ENCODE measurements at regions not wholly inside any gene's neighbourhood (a gene's known extent, or its start where the extent isn't known, plus 50 kb on each side); places are given as distances from the start of the nearest gene placed in this dataset.

DNA sequence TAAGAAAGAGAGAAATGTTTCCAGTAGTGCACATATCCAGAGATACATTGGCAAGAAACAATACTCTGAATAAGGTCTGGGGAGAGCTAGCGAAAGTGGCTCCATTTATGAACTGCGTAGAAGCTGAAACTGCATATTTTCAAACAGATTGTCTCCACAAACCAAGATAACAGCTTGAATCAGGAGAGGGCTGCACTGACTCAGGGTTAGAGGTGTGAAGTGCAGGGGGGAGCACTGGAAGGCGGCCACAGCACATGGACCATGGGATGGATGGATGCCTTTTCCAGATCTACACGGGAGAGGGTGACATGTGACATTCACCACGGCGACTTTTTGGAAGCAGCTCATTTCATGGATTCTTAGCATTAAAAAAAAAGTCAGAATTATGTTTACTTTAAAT is 729.4 kb downstream of the RNF144A start:
- no peaks in the 10 kb centered on the region for H3K36me3 ChIP-seq
- WGBS, 4 donors: 63 to 70% (median 66%) methylated on average over 6 of the region's 6 CpGs
- no peaks in the 10 kb centered on the region for H3K27me3 ChIP-seq
- TF ChIP-seq POLR2A (IDR thresholded peaks at IDR 0.05): no peak
- TF ChIP-seq, protein P1, sequence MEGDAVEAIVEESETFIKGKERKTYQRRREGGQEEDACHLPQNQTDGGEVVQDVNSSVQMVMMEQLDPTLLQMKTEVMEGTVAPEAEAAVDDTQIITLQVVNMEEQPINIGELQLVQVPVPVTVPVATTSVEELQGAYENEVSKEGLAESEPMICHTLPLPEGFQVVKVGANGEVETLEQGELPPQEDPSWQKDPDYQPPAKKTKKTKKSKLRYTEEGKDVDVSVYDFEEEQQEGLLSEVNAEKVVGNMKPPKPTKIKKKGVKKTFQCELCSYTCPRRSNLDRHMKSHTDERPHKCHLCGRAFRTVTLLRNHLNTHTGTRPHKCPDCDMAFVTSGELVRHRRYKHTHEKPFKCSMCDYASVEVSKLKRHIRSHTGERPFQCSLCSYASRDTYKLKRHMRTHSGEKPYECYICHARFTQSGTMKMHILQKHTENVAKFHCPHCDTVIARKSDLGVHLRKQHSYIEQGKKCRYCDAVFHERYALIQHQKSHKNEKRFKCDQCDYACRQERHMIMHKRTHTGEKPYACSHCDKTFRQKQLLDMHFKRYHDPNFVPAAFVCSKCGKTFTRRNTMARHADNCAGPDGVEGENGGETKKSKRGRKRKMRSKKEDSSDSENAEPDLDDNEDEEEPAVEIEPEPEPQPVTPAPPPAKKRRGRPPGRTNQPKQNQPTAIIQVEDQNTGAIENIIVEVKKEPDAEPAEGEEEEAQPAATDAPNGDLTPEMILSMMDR (IDR thresholded peaks at IDR 0.05): no peak
- H3K4me1 ChIP-seq: no peaks in the 10 kb centered on the region
- no peak for DNase-seq
- no peak overlapping the region for H3K4me3 ChIP-seq
- no peak overlapping the region for H3K27ac ChIP-seq
- intact Hi-C loops (cut with DNase I): no loop called here
- ATAC-seq: no peak
- peaks cover 0 to 7% (median 1%) of the 10 kb centered on the region in 12 donors for H3K9me3 ChIP-seq

DNA sequence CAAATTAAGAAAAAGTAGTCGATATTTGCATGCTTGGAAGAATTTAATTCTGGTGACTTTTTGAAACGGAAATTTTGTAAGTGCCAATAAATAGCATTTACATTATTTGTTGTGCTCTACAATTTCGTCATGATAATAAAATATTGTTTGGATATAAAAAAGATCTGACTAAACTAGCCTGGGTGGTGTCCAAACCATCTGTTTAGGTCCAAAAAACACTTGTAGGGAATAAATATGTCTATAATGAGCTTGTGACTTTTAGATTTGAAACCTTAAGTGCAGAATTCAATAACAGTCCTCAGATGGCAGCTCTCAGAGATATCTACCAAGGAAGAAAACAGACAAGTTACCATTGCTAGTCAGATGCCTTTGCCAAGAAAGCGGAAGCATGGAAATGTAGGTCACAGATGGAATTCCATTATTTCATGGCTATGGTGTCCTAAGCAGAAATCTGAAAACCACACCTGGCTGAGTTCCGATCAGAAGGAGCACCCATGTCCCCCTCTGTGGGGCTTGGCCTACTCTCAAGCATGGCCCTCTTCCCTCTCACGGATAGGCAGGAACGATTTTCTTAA is 731.1 kb downstream of the RNF144A start:
- no peaks in the 10 kb centered on the region for H3K4me1 ChIP-seq
- no peak for TF ChIP-seq POLR2A (IDR thresholded peaks at IDR 0.05)
- TF ChIP-seq, protein P1 (IDR thresholded peaks at IDR 0.05): no peak
- intact Hi-C loops (cut with DNase I): no loop called here
- H3K27me3 ChIP-seq: no peaks in the 10 kb centered on the region
- DNase-seq: no peak
- H3K27ac ChIP-seq: no peak overlapping the region
- 80 to 85% (median 85%) methylated on average over 7 of the region's 7 CpGs for WGBS, 4 donors
- no peaks in the 10 kb centered on the region for H3K36me3 ChIP-seq
- no peak for ATAC-seq
- H3K9me3 ChIP-seq: peaks cover 0 to 11% (median 3%) of the 10 kb centered on the region in 12 donors
- H3K4me3 ChIP-seq: no peak overlapping the region

DNA sequence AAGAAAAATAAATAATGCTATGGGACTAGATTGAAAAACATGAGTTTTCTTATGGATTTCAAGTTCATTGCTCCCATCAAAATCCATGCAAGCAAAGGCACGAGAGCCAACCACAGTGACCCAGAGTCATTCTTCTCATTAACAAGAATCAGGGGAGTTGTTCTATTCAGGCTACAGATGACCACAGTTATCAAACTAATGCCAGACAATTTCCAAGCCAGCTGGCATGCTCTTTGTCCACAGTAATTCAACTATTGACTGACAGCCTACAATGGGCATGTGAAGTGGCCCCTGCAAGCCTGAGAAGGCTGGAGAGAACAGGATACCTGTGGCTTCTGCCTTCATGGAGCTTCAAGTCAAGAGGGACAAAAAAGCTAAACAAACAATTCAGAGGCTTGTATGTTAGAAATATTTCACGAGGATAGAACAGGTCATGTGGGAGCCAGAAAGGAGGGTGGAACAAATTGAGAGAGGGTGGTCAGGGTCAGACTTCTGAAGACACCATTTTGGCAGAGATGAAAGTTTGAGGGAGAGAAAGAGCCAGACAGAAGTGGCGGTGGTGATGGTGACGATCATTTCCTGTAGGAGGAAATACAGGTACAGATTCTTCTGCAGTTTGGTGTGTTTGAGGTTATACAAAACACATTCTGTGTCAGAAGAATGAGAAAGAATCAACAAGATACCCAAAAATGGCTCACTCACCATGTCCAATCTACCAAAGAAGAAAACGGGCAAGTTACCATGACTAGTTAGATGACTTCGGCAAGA is 732.4 kb downstream of the RNF144A start:
- H3K4me3 ChIP-seq: no peak overlapping the region
- no peaks in the 10 kb centered on the region for H3K4me1 ChIP-seq
- no peaks in the 10 kb centered on the region for H3K36me3 ChIP-seq
- intact Hi-C loops (cut with DNase I): no loop called here
- TF ChIP-seq POLR2A (IDR thresholded peaks at IDR 0.05): no peak
- TF ChIP-seq, protein P1 (IDR thresholded peaks at IDR 0.05): no peak
- no peaks in the 10 kb centered on the region for H3K27me3 ChIP-seq
- 82 to 86% (median 85%) methylated on average over 6 of the region's 6 CpGs for WGBS, 4 donors
- H3K9me3 ChIP-seq: peaks cover 0 to 23% (median 7%) of the 10 kb centered on the region in 12 donors
- no peak for DNase-seq
- no peak for ATAC-seq
- H3K27ac ChIP-seq: no peak overlapping the region

DNA sequence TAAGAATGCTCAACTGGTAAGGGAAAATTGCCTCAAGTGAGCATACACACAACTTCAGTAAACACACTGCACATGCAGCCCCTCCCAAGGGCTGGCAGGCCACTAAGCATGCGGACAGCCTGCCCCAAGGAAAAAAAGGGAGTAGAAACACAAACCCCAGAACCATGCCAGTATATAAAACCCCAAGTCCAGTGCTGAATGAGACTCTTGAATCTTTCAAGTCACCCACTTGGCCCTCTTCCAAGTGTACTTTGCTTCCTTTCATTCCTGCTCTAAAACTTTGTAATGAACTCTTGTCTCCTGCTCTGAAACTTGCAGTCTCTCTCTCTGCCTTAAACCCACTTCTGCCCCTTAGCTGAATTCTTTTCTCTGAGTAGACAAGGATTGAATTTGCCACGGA is 736.4 kb downstream of the RNF144A start:
- intact Hi-C loops (cut with DNase I): no loop called here
- TF ChIP-seq, protein P1 (IDR thresholded peaks at IDR 0.05): no peak
- TF ChIP-seq POLR2A (IDR thresholded peaks at IDR 0.05): no peak
- 81 to 93% (median 84%) methylated on average over 2 of the region's 2 CpGs for WGBS, 4 donors

More for the DNA sequence above, 736.4 kb downstream of the RNF144A start:
- Histone ChIP-seq H3K27ac (no peak overlapping the region), H3K36me3 (no peaks in the 10 kb centered on the region), H3K9me3 (peaks cover 0 to 23% (median 7%) of the 10 kb centered on the region in 12 donors), H3K27me3 (no peaks in the 10 kb centered on the region), H3K4me1 (no peaks in the 10 kb centered on the region), H3K4me3 (no peak overlapping the region)
- ATAC-seq (no peak), DNase-seq (no peak)

Data from heart left ventricle (tissue), 16 donors.